GM12878 (cell line): ENCODE measurements at regions not wholly inside any gene's neighbourhood (a gene's known extent, or its start where the extent isn't known, plus 50 kb on each side); places are given as distances from the start of the nearest gene placed in this dataset.

Experiments used
- ATAC-seq: fragments of 200-7000 bp; cut with Tn5 transposase; 3 replicates; pipeline ENCODE4 v1.9.1; 2020; ENCODE audit warnings: mild to moderate bottlenecking, moderate library complexity
- BruUV-seq: library from RNA; stranded (reverse); fragments of 400-500 nt; replicated peaks from 2 replicates; lab custom pipeline; 2021; lab: Mats Ljungman, UMichigan
- CTCF ChIA-PET: fragments of 300-600 bp; sonication (Branson Sonifier 250); formaldehyde crosslinking; extraction: SDS; loops from one replicate; lab custom pipeline; 2021; ENCODE audit warnings: inconsistent platforms; lab: Yijun Ruan, JAX
- POLR2A ChIA-PET: fragments of 350-600 bp; formaldehyde crosslinking; extraction: SDS; loops from one replicate; lab custom pipeline; 2021; ENCODE audit warnings: inconsistent platforms; lab: Charles Lee
- RAD21 ChIA-PET: fragments of 300-600 bp; sonication (Branson Sonifier 250); formaldehyde crosslinking; loops from one replicate; lab custom pipeline; 2023; ENCODE audit warnings: antibody characterized with exemption; ENCODE audit not compliant: unreplicated experiment; lab: Charles Lee
- SMC1A ChIA-PET: fragments of 300-600 bp; sonication (Branson Sonifier 250); formaldehyde crosslinking; loops from one replicate; lab custom pipeline; 2023; ENCODE audit not compliant: unreplicated experiment, uncharacterized antibody; lab: Charles Lee
- DNase-seq: peaks from one replicate; pipeline ENCODE4 v3.0.0-alpha.2; 2011; ENCODE audit warnings: low read depth, low spot score
- FAIRE-seq: peaks from 3 replicates; lab custom pipeline; 2011; peaks lifted over from hg19 to GRCh38; lab: Jason Lieb, UNC
- H2AFZ ChIP-seq: 2 replicates; pipeline ENCODE4 v1.6.0; 2011; ENCODE audit warnings: low read depth, low read length, control low read depth; ENCODE audit not compliant: control insufficient read depth
- H3K27ac ChIP-seq: 2 replicates; pipeline ENCODE4 v1.5.1; 2011; ENCODE audit warnings: control low read depth; ENCODE audit not compliant: control insufficient read depth, insufficient read depth
- H3K27me3 ChIP-seq, 2 experiments: replicated peaks in 1 of 2; 2 replicates each; pipeline versions ENCODE4 v1.6.0 to v1.6.1; 2011; ENCODE audit warnings: low read length in 1 of 2; ENCODE audit not compliant: control insufficient read depth in 2 of 2, insufficient read depth in 2 of 2
- H3K36me3 ChIP-seq, 2 experiments: 2 replicates each; pipeline ENCODE4 v1.5.1; 2011; ENCODE audit warnings: low read length in 1 of 2; ENCODE audit not compliant: control insufficient read depth in 2 of 2, insufficient read depth in 2 of 2
- H3K4me1 ChIP-seq: 2 replicates; pipeline ENCODE4 v1.6.1; 2011; ENCODE audit warnings: mild to moderate bottlenecking, low read length, moderate library complexity, mixed read lengths; ENCODE audit not compliant: control insufficient read depth, insufficient read depth
- H3K4me2 ChIP-seq: 2 replicates; pipeline ENCODE4 v1.6.0; 2011; ENCODE audit warnings: control low read depth; ENCODE audit not compliant: control insufficient read depth, insufficient read depth
- H3K4me3 ChIP-seq: fragments of 200-600 bp; sonication (generic); 2 replicates; pipeline ENCODE4 v1.5.1; 2016
- H3K79me2 ChIP-seq: 2 replicates; pipeline ENCODE4 v1.6.0; 2011; ENCODE audit warnings: low read length; ENCODE audit not compliant: control insufficient read depth, insufficient read depth
- H3K9ac ChIP-seq: 2 replicates; pipeline ENCODE4 v1.8.0; 2011; ENCODE audit warnings: low read length, control low read depth, mixed read lengths; ENCODE audit not compliant: control insufficient read depth, insufficient read depth
- H3K9me3 ChIP-seq: replicated peaks from 3 replicates; pipeline ENCODE4 v1.5.1; 2011; ENCODE audit warnings: mild to moderate bottlenecking, low read length; ENCODE audit not compliant: control insufficient read depth, insufficient read depth
- H4K20me1 ChIP-seq: 2 replicates; pipeline ENCODE4 v1.6.0; 2011; ENCODE audit not compliant: control insufficient read depth, insufficient read depth
- CBFB ChIP-seq: IDR thresholded peaks from 2 replicates; pipeline ENCODE4 v1.6.1; 2016; ENCODE audit warnings: antibody characterized with exemption, low read depth
- HCFC1 ChIP-seq: fragments of 150-350 bp; IDR thresholded peaks from 2 replicates; pipeline ENCODE4 v1.6.1; 2014; ENCODE audit warnings: low read length
- MYB ChIP-seq: fragments of 150-350 bp; IDR thresholded peaks from 2 replicates; pipeline ENCODE4 v1.6.1; 2014; ENCODE audit warnings: mild to moderate bottlenecking, low read depth, low read length, borderline replicate concordance
- SRF ChIP-seq, 2 experiments: IDR thresholded peaks; 2 replicates each; pipeline ENCODE4 v1.6.1; 2011; ENCODE audit warnings: low read depth in 2 of 2, low read length in 2 of 2, mild to moderate bottlenecking in 1 of 2, moderate library complexity in 1 of 2
- STAT3 ChIP-seq: IDR thresholded peaks from 2 replicates; pipeline ENCODE4 v1.6.1; 2011; ENCODE audit warnings: low read depth, low read length, improper control_type of control experiment
- WGBS: methylation state at CpG from one replicate; pipeline ENCODE4 v1.1.6; 2016; ENCODE audit warnings: low lambda C conversion rate; ENCODE audit not compliant: insufficient replicate concordance, insufficient coverage; ENCODE audit errors: missing lambda C conversion rate; 5-methylcytosine and 5-hydroxymethylcytosine counted together
- in situ Hi-C: fragments of 300-500 bp; cut with MboI; formaldehyde crosslinking; loops from 9 replicates; pipeline ENCODE4 v1.14.3; 2018; ENCODE audit warnings: mixed read lengths
- intact Hi-C: fragments of 100-400 bp; cut with micrococcal nuclease; formaldehyde crosslinking; loops from one replicate; pipeline ENCODE4 v1.14.2; 2022; ENCODE audit not compliant: unreplicated experiment
- TF ChIP-seq, protein P1 (sequence below): fragments of 450-650 bp; IDR thresholded peaks from 2 replicates; pipeline ENCODE4 v1.6.1; 2017; ENCODE audit warnings: borderline replicate concordance
- TF ChIP-seq, protein P2 (sequence below): IDR thresholded peaks from 2 replicates; pipeline ENCODE4 v1.6.1; 2012; ENCODE audit warnings: improper control_type of control experiment, low read depth, low read length; ENCODE audit not compliant: insufficient replicate concordance
- TF ChIP-seq, protein P3 (sequence below): IDR thresholded peaks from 2 replicates; pipeline ENCODE4 v1.6.1; 2012; ENCODE audit warnings: low read depth, low read length, improper control_type of control experiment
- TF ChIP-seq, protein P4 (sequence below): fragments of 450-650 bp; IDR thresholded peaks from 2 replicates; pipeline ENCODE4 v1.6.1; 2016; ENCODE audit warnings: mild to moderate bottlenecking
- TF ChIP-seq, protein P5 (sequence below): fragments of 150-350 bp; IDR thresholded peaks from 2 replicates; pipeline ENCODE4 v1.6.1; 2016; ENCODE audit warnings: low read depth, low read length
- TF ChIP-seq, protein P6 (sequence below): fragments of 150-350 bp; IDR thresholded peaks from 2 replicates; pipeline ENCODE4 v1.6.1; 2014; ENCODE audit warnings: mild to moderate bottlenecking, low read depth, low read length

DNA sequence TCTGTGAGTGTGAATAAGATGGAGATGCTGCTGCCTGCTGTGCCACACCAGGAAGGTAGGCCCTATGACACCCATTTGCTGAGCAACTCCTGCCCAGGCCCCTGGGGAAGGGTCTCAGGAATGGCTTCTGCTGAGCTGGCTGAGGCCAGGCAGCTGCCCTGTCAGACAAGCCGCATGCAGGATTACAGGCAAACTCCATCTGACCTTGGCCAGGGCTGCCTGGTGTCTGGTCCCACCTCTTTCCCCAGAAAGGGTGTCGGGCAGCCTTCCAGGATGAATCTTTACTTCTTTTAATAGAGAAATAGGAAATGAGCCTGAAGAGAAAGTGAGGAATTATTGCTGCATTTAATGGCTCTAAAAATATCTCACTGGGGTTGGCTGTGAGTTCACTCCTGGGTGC, 182.5 kb downstream of the IRX5 start:
- SMC1A ChIA-PET = no interaction called here
- CTCF ChIA-PET = interaction anchor here (1.2 kb wide), 1 partner anchor 16 kb away, joined by 3 read pairs; no protein-coding TSS in a partner anchor
- Histone ChIP-seq H3K9me3 (no peaks in the 10 kb centered on the region), H3K4me2 (no peak overlapping the region), H3K79me2 (no peaks in the 10 kb centered on the region), H3K4me3 (no peak overlapping the region), H4K20me1 (no peaks in the 10 kb centered on the region), H3K27me3 (no peaks in the 10 kb centered on the region), H3K27ac (no peak overlapping the region), H3K36me3 (no peaks in the 10 kb centered on the region), H2AFZ (no peak overlapping the region), H3K4me1 (no peaks in the 10 kb centered on the region), H3K9ac (no peak overlapping the region)
- in situ Hi-C loops (no loop called here), intact Hi-C loops (no loop called here)
- POLR2A ChIA-PET = no interaction called here
- FAIRE-seq (no peak), ATAC-seq (no peak), DNase-seq (no peak)
- WGBS = 17% methylated on average over 2 of the region's 2 CpGs
- no TSS peak for BruUV-seq
- RAD21 ChIA-PET = no interaction called here
- TF ChIP-seq, protein P1, sequence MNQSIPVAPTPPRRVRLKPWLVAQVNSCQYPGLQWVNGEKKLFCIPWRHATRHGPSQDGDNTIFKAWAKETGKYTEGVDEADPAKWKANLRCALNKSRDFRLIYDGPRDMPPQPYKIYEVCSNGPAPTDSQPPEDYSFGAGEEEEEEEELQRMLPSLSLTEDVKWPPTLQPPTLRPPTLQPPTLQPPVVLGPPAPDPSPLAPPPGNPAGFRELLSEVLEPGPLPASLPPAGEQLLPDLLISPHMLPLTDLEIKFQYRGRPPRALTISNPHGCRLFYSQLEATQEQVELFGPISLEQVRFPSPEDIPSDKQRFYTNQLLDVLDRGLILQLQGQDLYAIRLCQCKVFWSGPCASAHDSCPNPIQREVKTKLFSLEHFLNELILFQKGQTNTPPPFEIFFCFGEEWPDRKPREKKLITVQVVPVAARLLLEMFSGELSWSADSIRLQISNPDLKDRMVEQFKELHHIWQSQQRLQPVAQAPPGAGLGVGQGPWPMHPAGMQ = no peak
- TF ChIP-seq STAT3 (no peak), SRF (IDR thresholded peaks at IDR 0.05; ENCODE audit: low read depth in 2 of 2, low read length in 2 of 2) (no peak), MYB (no peak), CBFB (no peak), HCFC1 (no peak)
- TF ChIP-seq, protein P2, sequence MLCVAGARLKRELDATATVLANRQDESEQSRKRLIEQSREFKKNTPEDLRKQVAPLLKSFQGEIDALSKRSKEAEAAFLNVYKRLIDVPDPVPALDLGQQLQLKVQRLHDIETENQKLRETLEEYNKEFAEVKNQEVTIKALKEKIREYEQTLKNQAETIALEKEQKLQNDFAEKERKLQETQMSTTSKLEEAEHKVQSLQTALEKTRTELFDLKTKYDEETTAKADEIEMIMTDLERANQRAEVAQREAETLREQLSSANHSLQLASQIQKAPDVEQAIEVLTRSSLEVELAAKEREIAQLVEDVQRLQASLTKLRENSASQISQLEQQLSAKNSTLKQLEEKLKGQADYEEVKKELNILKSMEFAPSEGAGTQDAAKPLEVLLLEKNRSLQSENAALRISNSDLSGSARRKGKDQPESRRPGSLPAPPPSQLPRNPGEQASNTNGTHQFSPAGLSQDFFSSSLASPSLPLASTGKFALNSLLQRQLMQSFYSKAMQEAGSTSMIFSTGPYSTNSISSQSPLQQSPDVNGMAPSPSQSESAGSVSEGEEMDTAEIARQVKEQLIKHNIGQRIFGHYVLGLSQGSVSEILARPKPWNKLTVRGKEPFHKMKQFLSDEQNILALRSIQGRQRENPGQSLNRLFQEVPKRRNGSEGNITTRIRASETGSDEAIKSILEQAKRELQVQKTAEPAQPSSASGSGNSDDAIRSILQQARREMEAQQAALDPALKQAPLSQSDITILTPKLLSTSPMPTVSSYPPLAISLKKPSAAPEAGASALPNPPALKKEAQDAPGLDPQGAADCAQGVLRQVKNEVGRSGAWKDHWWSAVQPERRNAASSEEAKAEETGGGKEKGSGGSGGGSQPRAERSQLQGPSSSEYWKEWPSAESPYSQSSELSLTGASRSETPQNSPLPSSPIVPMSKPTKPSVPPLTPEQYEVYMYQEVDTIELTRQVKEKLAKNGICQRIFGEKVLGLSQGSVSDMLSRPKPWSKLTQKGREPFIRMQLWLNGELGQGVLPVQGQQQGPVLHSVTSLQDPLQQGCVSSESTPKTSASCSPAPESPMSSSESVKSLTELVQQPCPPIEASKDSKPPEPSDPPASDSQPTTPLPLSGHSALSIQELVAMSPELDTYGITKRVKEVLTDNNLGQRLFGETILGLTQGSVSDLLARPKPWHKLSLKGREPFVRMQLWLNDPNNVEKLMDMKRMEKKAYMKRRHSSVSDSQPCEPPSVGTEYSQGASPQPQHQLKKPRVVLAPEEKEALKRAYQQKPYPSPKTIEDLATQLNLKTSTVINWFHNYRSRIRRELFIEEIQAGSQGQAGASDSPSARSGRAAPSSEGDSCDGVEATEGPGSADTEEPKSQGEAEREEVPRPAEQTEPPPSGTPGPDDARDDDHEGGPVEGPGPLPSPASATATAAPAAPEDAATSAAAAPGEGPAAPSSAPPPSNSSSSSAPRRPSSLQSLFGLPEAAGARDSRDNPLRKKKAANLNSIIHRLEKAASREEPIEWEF = no peak
- TF ChIP-seq, protein P3, sequence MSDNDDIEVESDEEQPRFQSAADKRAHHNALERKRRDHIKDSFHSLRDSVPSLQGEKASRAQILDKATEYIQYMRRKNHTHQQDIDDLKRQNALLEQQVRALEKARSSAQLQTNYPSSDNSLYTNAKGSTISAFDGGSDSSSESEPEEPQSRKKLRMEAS = no peak
- TF ChIP-seq, protein P4, sequence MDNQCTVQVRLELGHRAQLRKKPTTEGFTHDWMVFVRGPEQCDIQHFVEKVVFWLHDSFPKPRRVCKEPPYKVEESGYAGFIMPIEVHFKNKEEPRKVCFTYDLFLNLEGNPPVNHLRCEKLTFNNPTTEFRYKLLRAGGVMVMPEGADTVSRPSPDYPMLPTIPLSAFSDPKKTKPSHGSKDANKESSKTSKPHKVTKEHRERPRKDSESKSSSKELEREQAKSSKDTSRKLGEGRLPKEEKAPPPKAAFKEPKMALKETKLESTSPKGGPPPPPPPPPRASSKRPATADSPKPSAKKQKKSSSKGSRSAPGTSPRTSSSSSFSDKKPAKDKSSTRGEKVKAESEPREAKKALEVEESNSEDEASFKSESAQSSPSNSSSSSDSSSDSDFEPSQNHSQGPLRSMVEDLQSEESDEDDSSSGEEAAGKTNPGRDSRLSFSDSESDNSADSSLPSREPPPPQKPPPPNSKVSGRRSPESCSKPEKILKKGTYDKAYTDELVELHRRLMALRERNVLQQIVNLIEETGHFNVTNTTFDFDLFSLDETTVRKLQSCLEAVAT = no peak
- TF ChIP-seq, protein P5, sequence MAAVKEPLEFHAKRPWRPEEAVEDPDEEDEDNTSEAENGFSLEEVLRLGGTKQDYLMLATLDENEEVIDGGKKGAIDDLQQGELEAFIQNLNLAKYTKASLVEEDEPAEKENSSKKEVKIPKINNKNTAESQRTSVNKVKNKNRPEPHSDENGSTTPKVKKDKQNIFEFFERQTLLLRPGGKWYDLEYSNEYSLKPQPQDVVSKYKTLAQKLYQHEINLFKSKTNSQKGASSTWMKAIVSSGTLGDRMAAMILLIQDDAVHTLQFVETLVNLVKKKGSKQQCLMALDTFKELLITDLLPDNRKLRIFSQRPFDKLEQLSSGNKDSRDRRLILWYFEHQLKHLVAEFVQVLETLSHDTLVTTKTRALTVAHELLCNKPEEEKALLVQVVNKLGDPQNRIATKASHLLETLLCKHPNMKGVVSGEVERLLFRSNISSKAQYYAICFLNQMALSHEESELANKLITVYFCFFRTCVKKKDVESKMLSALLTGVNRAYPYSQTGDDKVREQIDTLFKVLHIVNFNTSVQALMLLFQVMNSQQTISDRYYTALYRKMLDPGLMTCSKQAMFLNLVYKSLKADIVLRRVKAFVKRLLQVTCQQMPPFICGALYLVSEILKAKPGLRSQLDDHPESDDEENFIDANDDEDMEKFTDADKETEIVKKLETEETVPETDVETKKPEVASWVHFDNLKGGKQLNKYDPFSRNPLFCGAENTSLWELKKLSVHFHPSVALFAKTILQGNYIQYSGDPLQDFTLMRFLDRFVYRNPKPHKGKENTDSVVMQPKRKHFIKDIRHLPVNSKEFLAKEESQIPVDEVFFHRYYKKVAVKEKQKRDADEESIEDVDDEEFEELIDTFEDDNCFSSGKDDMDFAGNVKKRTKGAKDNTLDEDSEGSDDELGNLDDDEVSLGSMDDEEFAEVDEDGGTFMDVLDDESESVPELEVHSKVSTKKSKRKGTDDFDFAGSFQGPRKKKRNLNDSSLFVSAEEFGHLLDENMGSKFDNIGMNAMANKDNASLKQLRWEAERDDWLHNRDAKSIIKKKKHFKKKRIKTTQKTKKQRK = no peak
- TF ChIP-seq, protein P6, sequence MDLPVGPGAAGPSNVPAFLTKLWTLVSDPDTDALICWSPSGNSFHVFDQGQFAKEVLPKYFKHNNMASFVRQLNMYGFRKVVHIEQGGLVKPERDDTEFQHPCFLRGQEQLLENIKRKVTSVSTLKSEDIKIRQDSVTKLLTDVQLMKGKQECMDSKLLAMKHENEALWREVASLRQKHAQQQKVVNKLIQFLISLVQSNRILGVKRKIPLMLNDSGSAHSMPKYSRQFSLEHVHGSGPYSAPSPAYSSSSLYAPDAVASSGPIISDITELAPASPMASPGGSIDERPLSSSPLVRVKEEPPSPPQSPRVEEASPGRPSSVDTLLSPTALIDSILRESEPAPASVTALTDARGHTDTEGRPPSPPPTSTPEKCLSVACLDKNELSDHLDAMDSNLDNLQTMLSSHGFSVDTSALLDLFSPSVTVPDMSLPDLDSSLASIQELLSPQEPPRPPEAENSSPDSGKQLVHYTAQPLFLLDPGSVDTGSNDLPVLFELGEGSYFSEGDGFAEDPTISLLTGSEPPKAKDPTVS = no peak
